ENCODE measurements at regions not wholly inside any gene's neighbourhood (a gene's known extent, or its start where the extent isn't known, plus 50 kb on each side); places are given as distances from the start of the nearest gene placed in this dataset.

DNA sequence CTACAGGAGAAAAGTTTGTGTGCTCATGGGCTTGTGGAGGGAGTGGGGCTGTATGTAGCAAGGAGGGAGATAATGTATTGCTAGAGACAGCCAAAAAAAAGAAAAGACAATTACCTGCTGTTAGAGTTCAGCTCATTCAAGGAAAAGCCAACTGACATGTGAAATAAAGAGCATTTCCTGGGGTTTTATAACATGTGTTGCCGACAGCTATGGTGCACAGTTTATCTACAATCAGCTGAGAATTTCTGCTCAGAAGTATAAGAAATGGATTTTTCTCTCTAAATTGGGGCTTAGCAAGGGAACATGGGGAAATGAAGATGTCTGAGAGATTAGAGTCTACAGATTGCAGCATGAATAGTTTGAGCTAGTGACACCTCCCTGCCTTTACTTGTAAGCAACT, 674.1 kb downstream of the SUCLG1 start:
- no peak overlapping the region for H3K4me3 ChIP-seq (ENCODE audit: low read depth, low read length)
- no peak for DNase-seq (ENCODE audit: low read depth)
- TF ChIP-seq, protein P1, sequence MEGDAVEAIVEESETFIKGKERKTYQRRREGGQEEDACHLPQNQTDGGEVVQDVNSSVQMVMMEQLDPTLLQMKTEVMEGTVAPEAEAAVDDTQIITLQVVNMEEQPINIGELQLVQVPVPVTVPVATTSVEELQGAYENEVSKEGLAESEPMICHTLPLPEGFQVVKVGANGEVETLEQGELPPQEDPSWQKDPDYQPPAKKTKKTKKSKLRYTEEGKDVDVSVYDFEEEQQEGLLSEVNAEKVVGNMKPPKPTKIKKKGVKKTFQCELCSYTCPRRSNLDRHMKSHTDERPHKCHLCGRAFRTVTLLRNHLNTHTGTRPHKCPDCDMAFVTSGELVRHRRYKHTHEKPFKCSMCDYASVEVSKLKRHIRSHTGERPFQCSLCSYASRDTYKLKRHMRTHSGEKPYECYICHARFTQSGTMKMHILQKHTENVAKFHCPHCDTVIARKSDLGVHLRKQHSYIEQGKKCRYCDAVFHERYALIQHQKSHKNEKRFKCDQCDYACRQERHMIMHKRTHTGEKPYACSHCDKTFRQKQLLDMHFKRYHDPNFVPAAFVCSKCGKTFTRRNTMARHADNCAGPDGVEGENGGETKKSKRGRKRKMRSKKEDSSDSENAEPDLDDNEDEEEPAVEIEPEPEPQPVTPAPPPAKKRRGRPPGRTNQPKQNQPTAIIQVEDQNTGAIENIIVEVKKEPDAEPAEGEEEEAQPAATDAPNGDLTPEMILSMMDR (IDR thresholded peaks at IDR 0.05; ENCODE audit: low read depth, low read length, missing control alignments): no peak

- no peak overlapping the region for H3K4me3 ChIP-seq (ENCODE audit: low read depth, low read length)
- no peak for DNase-seq (ENCODE audit: low read depth)
- TF ChIP-seq, protein P1 (IDR thresholded peaks at IDR 0.05; ENCODE audit: low read depth, low read length, missing control alignments): no peak
Observed at GRCh38 chr2:83784315-83784714, 674.8 kb downstream of the SUCLG1 start.

GRCh38 chr2:83782122-83782521, 677.0 kb downstream of the SUCLG1 start:
- no peak overlapping the region for H3K4me3 ChIP-seq (ENCODE audit: low read depth, low read length)
- TF ChIP-seq, protein P1 (IDR thresholded peaks at IDR 0.05; ENCODE audit: low read depth, low read length, missing control alignments): no peak
- no peak for DNase-seq (ENCODE audit: low read depth)

- H3K4me3 ChIP-seq (ENCODE audit: low read depth, low read length): no peak overlapping the region
- DNase-seq (ENCODE audit: low read depth): no peak
- TF ChIP-seq, protein P1 (IDR thresholded peaks at IDR 0.05; ENCODE audit: low read depth, low read length, missing control alignments): no peak
Observed at GRCh38 chr2:83764447-83765005, 694.6 kb downstream of the SUCLG1 start.

DNA sequence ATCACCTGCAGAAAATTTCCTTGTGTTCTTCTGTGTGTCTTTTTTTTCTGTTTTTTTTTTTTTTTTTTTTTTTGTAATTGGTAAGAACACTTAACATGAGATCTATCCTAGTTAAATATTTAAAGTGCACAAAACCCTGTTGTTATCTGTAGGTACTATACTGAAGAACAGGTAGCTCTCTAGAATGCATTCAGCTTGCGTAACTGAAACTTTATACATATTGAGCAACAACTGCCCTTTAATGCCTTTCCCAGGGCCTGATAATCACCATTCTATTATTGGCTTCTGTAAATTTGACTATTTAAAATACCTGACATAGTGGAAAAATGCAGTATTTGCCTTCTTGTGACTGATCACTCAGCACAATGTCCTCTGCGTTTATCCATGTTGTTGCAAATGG, 701.8 kb downstream of the SUCLG1 start:
- TF ChIP-seq, protein P1 (IDR thresholded peaks at IDR 0.05; ENCODE audit: low read depth, low read length, missing control alignments): no peak

DNA sequence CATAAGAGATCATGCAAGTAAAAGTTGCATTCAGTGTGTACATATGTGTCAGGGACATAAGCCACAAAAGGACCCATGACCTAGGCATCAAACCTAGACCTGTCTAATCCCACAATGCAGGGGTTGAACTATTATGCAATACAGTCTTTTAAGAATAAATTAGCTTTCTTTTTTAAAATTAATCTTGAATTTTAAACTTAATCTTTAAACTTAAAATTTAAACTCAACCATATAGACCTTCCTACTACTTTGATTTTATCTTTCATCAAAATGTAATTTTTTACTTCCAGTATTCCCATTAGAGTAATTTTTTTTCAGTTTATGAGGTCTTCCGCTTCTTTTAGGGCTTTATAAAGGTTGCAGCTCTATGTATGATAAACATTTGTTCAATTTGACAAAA, 702.9 kb downstream of the SUCLG1 start:
- TF ChIP-seq, protein P1 (IDR thresholded peaks at IDR 0.05; ENCODE audit: low read depth, low read length, missing control alignments): no peak
- no peak for DNase-seq (ENCODE audit: low read depth)
- H3K4me3 ChIP-seq (ENCODE audit: low read depth, low read length): no peak overlapping the region

More for the DNA sequence above, 701.8 kb downstream of the SUCLG1 start:
- no peak for DNase-seq (ENCODE audit: low read depth)
- H3K4me3 ChIP-seq (ENCODE audit: low read depth, low read length): no peak overlapping the region

- H3K4me3 ChIP-seq (ENCODE audit: low read depth, low read length): no peak overlapping the region
- TF ChIP-seq, protein P1 (IDR thresholded peaks at IDR 0.05; ENCODE audit: low read depth, low read length, missing control alignments): no peak
Observed at GRCh38 chr2:83747141-83747540, 711.9 kb downstream of the SUCLG1 start.

More at GRCh38 chr2:83747141-83747540, 711.9 kb downstream of the SUCLG1 start:
- DNase-seq (ENCODE audit: low read depth): no peak
